ENCODE measurements at regions not wholly inside any gene's neighbourhood (a gene's known extent, or its start where the extent isn't known, plus 50 kb on each side); places are given as distances from the start of the nearest gene placed in this dataset.

GRCh38 chr11:92276773-92277172, 52.2 kb downstream of the FAT3 start:
- no peak for DNase-seq (ENCODE audit: low read depth)

- DNase-seq (ENCODE audit: low read depth) = no peak
These were observed 53.3 kb downstream of the FAT3 start for GRCh38 chr11:92277871-92278270.

GRCh38 chr11:92278791-92279433, 54.3 kb downstream of the FAT3 start:
- DNase-seq (ENCODE audit: low read depth) = no peak

DNA sequence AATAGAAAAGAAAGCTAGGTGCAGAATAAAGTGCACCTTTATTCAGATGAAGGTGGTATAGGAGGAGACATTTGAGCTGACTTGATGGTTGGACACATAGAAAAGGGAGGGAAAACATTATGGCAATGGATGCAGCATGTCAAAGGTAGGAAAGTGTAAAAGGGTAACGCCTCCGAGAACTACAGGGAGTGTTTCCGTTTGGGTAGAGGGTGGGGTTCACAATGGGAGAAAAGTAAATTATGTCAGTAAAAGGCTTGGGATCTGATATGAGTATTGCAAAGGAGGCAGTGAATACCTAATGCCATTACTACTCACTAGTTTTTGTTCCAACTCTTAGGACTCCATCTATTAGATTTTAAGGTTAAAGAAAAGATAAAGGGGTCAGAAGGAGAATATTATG, 59.5 kb downstream of the FAT3 start:
- no peak for DNase-seq (ENCODE audit: low read depth)

DNA sequence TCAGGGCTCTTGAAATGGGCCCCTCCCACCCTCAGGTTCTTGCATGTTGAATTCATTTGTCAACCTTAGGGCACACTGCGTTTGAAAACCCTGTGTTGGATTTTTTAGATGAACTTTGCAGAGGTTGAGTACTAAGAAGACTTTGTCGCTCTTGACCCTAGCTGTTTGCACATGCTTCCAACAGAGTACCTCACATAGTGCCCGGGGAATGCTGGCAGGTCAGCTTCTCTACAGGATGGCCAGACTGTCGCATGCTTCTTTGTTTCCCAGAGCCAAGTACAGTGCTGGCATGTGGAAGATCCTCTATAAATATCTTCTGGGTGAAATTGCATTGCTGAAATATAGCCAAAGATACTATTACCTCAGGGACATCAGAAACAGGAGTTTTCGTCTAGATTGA, 59.9 kb downstream of the FAT3 start:
- no peak for DNase-seq (ENCODE audit: low read depth)

- no peak for DNase-seq (ENCODE audit: low read depth)
These were observed 61.2 kb downstream of the FAT3 start for GRCh38 chr11:92285776-92286175.

DNA sequence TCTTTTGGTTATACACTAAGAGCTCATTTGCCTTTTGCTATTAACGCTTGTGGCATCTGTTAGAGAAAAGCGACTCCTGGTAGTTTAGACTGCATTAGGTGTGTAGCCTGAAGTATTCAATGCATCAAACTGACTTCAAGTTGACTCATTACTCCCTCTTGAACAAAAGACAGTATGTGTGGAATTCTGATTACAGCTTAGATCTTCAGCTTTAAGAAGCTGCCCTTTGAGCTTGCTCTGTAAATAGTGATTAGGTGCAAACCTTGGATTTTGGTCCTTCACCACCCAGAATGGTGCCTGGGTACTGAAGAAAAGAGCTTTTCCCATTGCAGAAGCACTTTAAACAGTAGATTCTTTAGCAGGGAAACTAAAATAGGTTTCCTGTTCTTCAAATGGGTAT, 62.1 kb downstream of the FAT3 start:
- DNase-seq (ENCODE audit: low read depth) = no peak

DNA sequence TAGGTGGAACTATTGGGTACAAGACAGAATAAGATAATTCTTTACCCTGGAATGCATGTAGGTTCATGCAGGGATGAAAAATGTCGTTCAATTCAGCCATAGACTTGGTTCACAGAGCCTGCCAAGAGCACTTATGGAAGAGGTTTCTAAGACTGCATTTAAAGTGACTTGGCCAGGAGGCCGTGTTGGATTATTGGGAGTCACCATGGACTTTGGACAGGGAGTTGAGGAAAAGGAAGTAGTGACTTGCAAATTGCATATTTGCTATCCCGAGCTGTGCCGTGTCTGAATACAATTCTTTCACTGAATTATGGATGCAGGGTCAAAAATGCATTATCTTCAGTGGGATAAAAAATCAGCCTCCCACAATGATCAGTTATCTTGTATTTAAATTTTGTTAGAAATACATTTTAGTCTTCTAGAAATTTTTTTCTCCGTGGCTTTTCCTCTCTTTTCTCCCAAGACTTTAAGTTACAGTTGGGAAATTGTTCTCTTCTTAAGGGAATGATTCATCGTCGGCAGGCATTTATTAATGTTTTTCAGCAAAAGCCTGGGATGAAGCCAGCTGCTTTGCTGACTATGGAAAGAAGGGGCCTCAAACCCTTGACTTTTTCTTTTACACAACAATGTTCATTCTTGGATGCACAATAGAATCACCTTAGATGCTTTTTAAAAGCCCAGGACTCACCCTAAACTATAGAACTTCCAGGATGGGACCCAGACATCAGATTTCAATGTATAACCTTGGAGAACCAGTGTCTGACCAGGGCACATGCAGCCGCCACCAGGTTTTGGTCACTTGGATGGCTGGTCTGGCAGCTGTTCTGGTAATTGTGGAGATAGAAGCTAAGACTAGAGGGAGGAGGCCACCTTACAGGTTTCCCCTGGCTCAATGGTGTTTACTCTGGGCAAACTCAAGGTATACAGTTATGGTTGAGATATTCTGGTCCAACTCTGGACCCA, 70.8 kb downstream of the FAT3 start:
- no peak for DNase-seq (ENCODE audit: low read depth)

DNA sequence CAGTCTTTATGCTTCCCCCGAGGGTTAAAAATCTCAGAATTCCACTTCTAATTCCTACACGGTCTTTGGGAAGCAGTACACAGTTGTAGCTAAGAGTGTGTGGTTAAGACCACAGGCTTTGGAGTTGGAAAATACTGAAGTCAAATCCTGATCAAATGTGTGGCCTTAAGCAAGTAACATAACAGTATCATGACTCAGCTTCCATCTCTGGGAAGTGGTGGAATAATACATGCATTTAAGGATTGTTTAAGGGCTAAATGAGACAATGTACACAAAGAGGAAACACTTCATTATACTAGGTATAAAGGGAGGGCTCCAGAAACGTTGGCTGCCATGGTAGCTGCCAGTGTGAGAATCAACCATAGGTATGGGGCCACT, 71.5 kb downstream of the FAT3 start:
- DNase-seq (ENCODE audit: low read depth) = peak; percentile 13

GRCh38 chr11:92297567-92298553, 73.2 kb downstream of the FAT3 start:
- no peak for DNase-seq (ENCODE audit: low read depth)

DNA sequence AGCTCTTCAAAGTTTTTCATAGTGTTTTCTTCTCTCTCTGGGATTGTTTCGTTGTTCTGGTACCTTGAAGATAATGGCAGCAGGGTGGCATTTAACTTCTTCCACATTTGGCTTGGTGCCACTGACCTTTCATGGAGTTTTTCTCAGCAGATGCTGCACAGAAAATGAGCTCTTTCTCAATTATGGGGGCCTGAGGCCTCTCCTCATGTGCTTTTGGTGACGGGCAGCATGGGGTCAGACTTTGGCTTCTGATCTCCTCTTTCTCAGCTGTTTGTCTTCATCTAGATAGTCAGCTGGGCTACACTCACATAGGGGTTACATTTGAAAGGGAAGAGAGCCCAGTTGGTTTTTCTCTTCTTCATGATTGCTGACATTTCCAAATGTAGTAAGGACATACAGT, 76.3 kb downstream of the FAT3 start:
- no peak for DNase-seq (ENCODE audit: low read depth)

DNA sequence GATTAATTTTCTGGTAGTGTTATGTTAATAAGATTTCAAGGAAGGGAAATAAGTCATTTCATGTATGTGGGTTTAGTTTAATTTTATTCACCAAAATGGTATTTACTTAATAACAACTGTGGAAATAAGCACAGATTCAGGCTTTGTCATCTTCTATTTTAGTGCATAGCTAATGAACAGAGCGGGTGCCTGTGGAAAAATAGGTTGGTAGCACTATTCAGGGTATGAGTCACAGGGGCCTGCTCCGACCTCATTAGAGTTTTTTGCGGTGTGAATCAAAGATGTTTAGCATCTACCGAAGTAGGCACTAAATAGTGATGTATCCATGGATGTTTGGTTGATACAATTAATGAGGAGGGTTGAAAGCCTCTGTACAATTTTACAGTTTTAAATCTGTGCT, 78.2 kb downstream of the FAT3 start:
- DNase-seq (ENCODE audit: low read depth) = no peak

GRCh38 chr11:92304271-92304670, 79.7 kb downstream of the FAT3 start:
- DNase-seq (ENCODE audit: low read depth) = no peak

DNA sequence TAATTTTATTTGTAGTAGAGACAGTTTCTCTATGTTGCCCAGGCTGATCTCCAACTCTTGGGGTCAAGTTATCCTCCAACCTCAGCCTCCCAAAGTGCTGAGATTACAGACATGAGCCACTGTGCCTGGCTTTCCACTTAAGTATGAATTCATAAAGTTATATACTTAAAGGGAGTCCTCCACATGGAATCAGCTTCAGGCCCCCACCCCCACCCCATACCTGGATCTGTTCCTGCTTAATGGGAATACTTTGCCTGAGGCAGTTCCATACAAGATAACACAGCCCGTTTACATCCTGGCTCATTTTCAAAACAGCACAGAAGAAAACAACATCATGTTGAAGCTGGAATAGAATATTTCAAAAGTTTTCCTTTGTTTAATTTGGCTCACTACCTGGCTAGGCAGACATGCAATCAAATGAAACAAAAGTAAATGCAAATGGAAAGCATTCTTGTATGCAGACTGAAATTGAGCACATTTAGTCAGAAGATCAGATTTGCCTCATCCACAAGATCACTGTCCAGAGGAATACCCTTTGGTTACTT, 82.4 kb downstream of the FAT3 start:
- DNase-seq (ENCODE audit: low read depth) = no peak

- DNase-seq (ENCODE audit: low read depth) = no peak
These were observed 83.7 kb downstream of the FAT3 start for GRCh38 chr11:92308366-92308765.

DNA sequence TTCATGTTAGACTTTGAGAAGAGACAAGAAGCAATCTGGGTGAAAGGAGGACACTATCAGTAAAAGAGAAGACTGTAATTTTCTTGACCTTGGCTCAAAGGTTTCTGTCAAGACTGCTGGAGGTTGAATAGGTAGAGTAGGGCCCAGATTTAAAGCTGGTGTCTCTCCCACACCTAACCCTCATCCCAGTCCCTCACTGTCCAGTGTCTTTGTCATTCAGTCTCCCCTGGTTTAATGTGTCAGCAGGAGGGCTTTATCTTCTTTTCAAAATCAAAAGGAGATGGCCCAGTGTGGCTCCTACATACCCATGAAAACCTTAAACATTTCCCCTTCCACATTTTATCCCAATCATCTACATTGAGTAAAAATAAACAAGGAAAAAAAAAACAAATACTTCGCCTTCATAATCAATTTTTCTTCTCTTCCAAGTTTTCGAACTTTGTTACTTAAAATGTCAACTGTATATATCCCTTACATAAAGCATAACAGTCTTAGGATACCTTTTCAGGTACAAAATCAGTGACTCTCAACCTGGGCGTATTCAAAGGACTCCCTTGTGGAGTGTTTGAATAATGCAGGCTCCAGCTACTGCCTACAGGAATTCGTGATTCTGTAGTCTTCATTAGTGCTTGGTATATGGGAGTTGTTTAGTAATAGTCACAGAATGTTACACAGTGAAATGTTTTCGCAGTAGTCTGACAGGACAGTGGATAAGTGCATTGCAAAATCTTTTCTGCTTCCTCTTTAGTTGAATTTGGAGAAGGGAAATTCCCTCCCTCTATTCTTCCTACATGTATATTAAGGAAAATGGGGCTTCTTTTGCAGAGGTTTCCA, 87.2 kb downstream of the FAT3 start:
- no peak for DNase-seq (ENCODE audit: low read depth)

DNA sequence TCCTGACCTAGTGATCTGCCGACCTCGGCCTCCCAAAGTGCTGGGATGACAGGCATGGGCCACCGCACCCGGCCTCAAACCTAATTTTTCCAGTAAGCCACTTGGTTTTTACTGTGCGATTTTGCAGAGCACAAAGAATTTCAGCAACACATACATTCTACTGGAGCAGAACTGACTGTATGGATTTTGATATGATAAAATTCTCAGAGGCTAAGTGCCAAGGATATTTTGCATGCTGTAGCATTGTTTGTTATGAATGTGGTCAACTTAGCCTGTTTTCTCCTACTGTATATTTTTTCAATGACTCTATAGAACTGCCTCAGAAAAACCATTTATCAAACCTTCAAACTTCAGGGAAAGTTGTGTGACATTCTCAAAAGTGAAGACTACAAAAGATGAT, 89.2 kb downstream of the FAT3 start:
- DNase-seq (ENCODE audit: low read depth) = no peak

- no peak for DNase-seq (ENCODE audit: low read depth)
These were observed 89.9 kb downstream of the FAT3 start for GRCh38 chr11:92314499-92314898.

- DNase-seq (ENCODE audit: low read depth) = no peak
These were observed 91.6 kb downstream of the FAT3 start for GRCh38 chr11:92316106-92316809.

- DNase-seq (ENCODE audit: low read depth) = no peak
These were observed 92.6 kb downstream of the FAT3 start for GRCh38 chr11:92317222-92317621.

GRCh38 chr11:92317721-92318120, 93.1 kb downstream of the FAT3 start:
- no peak for DNase-seq (ENCODE audit: low read depth)

Measured in GM04503 (cell line).